Breast epithelium (tissue), 3 donors: ENCODE measurements at regions not wholly inside any gene's neighbourhood (a gene's known extent, or its start where the extent isn't known, plus 50 kb on each side); places are given as distances from the start of the nearest gene placed in this dataset.

Experiments
- CTCF ChIP-seq, 3 donors: fragments of 450-650 bp; IDR thresholded peaks; one replicate each; pipeline ENCODE4 v1.5.1; 2016 to 2017; ENCODE audit warnings: antibody characterized with exemption in 3 of 3, mild to moderate bottlenecking in 3 of 3, moderate library complexity in 3 of 3
- POLR2A ChIP-seq: fragments of 450-650 bp; IDR thresholded peaks from one replicate; pipeline ENCODE4 v1.6.1; 2016; ENCODE audit warnings: antibody characterized with exemption, mild to moderate bottlenecking, moderate library complexity
- POLR2AphosphoS5 ChIP-seq, 3 donors: sonication (generic); formaldehyde crosslinking; IDR thresholded peaks; one replicate each; pipeline ENCODE4 v1.6.1; 2017; ENCODE audit warnings: antibody characterized with exemption in 3 of 3

DNA sequence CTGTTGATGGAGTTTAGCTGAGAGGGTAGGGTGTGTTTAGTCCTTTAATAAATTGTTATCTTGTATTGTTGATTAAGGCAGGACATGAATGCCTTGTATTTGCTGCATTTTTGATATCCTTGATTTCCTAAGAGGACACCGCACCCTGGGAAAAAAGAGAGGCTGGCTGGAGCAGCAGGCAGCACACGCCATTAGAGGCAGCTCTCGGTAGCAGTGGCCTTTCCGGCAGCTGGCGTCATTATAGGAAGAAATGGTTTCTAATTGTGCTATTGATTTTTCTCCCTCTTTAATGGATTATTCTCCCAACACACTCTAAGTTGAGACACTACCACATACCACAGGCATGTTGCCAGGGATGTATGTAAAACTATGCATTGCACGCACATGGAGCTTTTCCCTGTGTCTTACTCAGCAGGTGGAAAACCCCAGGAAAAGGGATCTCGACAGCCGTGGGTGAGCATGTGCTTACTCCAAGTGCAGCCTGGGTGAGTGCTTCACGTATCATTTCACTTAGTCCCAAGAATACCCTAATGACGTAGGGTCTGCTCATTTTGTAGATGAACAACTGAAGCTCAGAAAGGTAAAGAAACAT is 440.4 kb upstream of the RUNX1 start:
- TF ChIP-seq CTCF (IDR thresholded peaks at IDR 0.05) (no peak), POLR2A (no peak), POLR2AphosphoS5 (IDR thresholded peaks at IDR 0.05) (no peak)
